Activated CD4-positive, alpha-beta T cell treated with anti-CD3 and anti-CD28 coated beads, Interleukin-2, Interleukin-4, amounts not matched to agents 100 ng/mL and 50 ng/mL, durations not matched to agents 16 hours and 8 hours (primary cell): ENCODE measurements at regions not wholly inside any gene's neighbourhood (a gene's known extent, or its start where the extent isn't known, plus 50 kb on each side); places are given as distances from the start of the nearest gene placed in this dataset.
"Not testable (repeated sequence)": the region's sequence is repeated elsewhere in the genome, so short reads cannot be mapped to it uniquely, and the experiment has no call there.

ENCODE experiments used
- DNase-seq: peaks from one replicate; pipeline ENCODE4 v3.0.0-alpha.2; 2020; ENCODE audit warnings: low spot score

DNA sequence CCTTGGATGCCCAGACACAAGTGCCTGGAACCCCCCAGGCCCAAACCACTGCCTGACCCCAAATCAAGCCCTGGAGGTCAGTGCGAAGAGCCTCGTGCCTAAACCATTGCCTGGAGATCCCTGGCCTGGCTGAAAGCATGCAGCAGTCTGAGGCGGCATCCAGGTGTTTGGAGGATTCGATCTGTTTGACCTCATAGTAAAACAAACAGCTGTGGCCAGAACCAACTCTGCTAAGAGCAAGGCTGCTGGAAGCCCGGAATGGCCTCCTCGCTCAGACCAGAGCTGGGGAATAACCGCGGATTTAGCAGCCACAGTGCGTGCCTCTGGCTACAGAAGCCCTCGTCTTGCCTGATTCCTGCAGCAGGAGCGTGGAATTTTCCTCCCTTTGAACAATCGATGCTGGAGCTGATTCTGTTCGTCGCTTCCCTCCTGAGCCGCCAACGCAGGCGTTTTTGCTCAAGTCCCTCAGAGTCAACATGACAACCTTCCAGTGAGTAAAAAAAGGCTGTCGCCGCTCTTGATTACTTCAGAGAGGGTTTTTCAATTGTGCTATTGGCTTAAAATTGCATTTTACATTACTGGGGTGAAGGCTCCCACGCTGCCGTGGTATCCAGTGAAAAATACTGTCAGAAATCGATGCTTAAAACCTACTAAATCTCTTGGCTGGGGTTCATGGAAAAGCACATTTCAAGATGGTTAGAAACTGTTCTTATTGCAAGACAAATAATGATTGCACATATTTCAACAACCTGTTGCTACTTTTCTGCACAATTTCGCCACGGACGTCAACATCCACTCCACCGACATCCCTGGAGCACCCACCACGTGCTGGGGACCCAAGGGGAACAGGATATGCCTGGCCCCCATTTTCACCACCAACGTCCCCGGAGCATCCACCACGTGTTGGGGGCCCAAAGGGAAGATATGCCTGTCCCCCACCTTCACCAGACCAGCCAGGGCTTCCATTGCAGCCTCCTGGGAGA is 190.0 kb downstream of the OLFM1 start:
- no peak for DNase-seq

DNA sequence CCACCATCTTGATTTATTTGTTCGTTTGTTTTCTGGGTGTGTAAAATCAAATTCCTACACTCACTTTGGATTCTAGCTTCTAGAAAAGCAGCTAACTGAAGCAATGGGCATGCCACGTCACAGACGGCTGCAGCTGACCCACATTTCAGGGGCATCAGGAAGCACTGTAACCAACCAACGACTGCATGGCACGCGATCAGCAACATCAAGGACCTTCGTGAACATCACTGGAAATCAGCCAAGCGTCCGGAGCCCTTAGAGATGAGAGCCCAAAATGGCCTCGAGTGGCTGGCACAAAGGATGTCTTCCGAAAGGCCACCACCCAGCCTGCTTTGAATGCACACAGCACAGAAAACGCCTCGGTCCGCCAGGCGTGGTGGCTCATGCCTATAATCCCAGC is 191.1 kb downstream of the OLFM1 start:
- DNase-seq = no peak

GRCh38 chr9:135279385-135279784 is 191.9 kb downstream of the OLFM1 start:
- DNase-seq = no peak

DNA sequence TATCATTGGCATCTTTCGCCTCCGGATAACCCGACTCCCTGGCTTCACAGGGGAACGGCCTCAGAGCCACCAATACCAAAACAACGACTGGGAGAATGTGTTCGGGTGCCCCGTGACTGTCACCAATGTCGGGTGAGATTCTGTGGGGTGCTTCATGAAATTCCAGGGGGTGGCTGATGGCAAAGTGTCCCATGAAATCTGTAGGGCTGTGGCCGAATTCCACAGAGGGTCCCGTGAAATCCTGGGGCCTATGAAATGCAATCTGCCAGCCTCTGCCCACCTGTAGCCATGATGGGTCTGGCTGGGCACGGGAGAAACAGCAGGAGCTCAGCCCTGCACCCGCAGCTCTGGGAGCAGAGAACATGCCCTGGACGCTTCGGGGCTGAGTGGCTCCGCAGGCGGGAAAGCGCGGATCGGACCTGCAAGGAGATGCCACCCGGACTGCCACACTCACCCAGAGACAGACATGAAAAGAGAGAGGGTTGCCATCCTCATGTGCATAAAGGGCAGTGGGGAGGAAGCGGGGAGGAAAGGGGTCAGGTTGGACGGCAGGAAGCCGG is 192.4 kb downstream of the OLFM1 start:
- DNase-seq = no peak

GRCh38 chr9:135280666-135281065 is 193.2 kb downstream of the OLFM1 start:
- no peak for DNase-seq

DNA sequence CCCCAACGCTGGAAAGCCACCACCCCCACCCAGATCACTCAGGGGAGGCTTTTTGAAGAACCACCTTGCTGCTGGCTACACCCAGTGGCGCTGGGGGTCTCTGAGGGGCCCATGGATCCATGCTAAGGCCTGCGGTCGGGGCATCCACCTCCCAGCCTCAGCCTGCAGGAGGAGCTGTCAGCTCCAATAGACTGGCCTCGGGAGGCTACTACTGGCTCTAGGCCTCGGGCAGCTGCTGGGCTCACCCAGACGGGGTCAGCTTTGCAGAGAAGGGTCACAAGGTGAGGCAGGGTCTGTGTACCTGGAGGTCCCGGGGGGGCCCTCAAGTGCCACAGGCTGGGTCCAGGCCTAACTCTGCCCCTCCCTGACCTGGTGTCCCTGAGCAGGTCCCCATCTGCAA is 193.7 kb downstream of the OLFM1 start:
- no peak for DNase-seq

- DNase-seq = no peak
Measured at GRCh38 chr9:135281791-135282737, 194.6 kb downstream of the OLFM1 start.

DNA sequence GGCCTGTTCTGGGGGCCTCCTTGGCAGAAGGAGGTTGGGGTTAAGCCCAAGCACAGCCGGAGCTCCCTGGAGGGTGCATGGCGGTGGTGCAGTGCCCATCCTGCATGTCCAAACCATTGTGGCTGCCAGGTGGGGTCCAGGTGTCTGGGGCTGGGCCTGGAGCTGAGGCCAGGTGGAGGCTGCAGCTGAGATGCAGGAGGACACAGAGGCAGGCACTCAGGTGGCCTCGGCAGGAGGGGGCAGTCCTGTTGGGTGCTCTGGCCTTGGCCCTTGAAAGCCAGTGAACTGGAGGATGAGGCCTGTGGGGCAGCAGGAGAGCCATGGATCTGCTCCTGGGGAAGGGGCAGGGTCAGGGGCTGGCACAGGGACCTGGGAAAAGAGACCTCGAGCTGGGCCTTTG is 195.3 kb downstream of the OLFM1 start:
- no peak for DNase-seq

DNA sequence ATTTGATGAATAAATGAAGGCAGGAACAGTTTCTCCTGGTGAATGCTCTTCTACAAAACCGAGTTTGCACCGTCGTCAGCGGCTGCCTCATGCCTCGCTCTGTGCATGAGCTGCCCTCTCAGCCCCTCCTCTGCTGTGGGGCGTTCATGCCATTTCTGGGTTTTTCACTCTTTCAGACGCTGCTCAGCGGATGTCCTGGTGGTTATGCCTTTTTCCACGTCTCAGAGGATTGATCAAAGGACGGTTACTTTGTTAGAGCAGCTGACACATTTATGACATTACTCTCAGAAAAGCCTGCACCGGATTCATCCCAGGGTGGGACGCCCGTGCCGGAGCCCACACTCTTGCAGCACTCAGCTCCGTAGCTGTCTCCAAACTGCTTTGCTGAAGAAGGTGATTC is 195.9 kb upstream of the PPP1R26 start:
- DNase-seq = no peak

DNA sequence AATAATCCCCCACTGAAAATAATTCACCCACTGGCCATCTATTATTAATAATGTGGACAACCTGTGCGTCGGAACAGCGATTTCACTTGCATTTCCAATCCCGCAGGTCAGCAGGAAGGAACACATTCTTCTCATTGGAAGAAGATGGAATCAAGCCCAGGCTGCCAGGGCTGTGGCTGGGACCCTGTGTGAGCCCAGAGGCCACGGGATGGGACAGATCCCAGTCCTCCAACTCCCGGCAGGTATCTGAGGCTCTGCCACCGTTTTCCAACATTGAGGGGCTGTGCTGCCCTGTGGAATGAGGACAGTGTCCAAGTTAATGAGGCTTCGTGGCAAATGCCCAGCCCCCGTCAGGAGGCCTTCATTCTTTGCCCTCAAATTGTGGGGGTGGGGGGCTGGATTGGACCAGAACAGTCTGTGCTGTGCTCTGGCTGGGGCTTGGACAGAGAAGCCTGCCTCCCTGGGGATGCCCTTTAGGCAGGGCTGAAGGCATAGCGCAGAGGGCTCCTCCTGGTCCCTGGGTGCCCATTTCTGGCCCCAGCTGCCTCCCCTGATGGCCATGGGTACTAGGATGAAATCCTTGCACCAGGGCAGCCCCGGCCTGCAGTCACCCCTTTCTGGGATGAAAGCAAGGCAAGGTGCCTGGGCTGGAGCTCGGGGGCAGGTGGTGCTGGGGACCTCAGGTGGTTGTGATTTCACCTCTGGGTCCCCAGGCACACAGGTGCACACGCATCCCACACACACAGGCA is 195.0 kb upstream of the PPP1R26 start:
- no peak for DNase-seq

GRCh38 chr9:135286187-135286925 is 193.2 kb upstream of the PPP1R26 start:
- not testable (repeated sequence) for DNase-seq

GRCh38 chr9:135286961-135287360 is 192.6 kb upstream of the PPP1R26 start:
- no peak for DNase-seq

- no peak for DNase-seq
Measured at GRCh38 chr9:135287627-135288026, 192.0 kb upstream of the PPP1R26 start.

GRCh38 chr9:135288054-135288453 is 191.5 kb upstream of the PPP1R26 start:
- no peak for DNase-seq

DNA sequence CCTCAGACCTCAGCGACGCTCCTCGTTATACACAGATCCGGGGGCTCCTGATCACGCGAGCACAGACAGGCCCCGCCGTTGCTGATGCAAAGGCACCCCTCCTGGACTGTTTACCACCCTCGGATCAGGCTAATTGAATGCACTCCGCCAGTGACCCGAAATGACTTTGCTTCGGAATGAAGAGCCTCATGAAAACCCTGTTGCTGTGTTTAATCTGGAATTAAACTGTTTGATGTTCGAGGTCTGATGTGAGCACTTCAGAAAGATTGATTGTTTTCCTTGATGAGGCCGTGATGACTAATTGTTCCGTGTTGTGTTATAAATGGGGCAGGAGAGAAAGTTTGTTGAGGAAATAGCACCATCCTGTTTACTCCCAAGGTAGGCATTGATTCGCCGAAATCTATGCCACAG is 190.5 kb upstream of the PPP1R26 start:
- no peak for DNase-seq

GRCh38 chr9:135290086-135290485 is 189.5 kb upstream of the PPP1R26 start:
- DNase-seq = no peak

- no peak for DNase-seq
Measured at GRCh38 chr9:135290566-135290965, 189.0 kb upstream of the PPP1R26 start.

GRCh38 chr9:135291165-135291564 is 188.4 kb upstream of the PPP1R26 start:
- DNase-seq = no peak

DNA sequence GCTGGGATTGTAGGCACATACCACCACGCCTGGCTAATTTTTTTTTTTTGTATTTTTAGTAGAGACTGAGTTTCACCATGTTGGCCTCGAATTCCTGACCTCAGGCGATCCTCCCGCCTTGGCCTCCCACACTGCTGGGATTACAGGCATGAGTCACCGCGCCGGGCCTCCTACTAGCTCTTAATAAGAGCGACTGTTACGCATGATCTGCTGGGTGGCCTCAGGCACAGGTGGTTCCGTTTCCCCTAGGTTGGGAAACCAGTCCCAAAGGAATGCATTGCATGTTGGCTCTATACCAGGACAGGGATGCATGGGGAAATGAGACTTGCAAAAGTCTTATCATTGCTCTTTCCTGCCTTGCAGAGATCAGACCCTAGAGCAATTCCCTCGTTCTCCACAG is 184.7 kb upstream of the PPP1R26 start:
- DNase-seq = no peak

DNA sequence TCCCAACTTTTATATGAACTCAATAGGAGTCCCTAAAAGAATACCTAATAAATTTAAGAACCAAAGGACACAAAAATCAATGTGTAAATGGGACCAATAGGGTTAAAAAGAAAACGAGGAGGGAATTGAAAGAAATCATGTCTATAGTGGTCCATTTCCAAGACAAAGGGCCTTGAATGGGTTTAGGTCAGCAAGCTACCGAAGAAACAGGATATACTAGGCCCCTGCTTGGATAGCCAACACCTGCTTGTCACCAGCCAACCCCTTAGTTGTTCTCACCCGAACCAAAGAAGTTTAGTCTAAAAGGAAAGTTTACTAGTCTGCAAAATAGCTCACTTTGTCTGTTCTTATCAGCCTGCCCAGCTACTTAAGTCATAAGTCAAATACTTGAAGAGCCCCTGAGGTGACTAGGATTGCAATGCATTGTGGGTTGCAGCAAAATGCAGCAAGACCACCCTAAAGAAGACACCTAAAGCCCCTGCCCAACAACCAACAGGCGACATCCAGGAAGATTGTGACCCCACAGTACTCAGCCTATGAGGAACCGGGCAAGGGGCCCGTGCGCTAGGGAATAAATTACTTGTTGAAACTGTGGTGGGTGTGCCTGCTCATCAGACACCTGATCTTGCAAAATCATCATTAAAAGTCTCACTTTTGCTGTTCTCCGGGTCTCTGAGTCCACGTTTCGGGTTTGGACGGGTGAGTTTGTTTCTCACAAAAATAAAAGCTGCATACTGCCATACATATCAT is 183.9 kb upstream of the PPP1R26 start:
- DNase-seq = no peak
